Stimulated activated naive B cell treated with anti-CD40 and anti-IgM and Interleukin-4, amounts not matched to agents 10 μg/mL and 1 μg/mL and 100 μg/mL, for 72 hours (primary cell): ENCODE measurements at regions not wholly inside any gene's neighbourhood (a gene's known extent, or its start where the extent isn't known, plus 50 kb on each side); places are given as distances from the start of the nearest gene placed in this dataset.

Experiments used
- ATAC-seq, 2 donors: fragments of 150-1000 bp; cut with Tn5 transposase; replicated peaks; 2 replicates each; pipeline ENCODE4 v1.10.0; 2021; ENCODE audit warnings: moderate library complexity in 1 of 2
- DNase-seq: peaks from one replicate; pipeline ENCODE4 v3.0.0; 2021
- H3K27ac Mint-ChIP-seq: one replicate; pipeline ENCODE4 v1.8.0; 2022; ENCODE audit warnings: mild to moderate bottlenecking, mixed read lengths
- H3K27me3 Mint-ChIP-seq, 2 donors: one replicate each; pipeline ENCODE4 v1.8.0; 2022; ENCODE audit warnings: mixed read lengths in 2 of 2
- H3K36me3 Mint-ChIP-seq, 2 donors: one replicate each; pipeline ENCODE4 v1.8.0; 2022; ENCODE audit warnings: mixed read lengths in 2 of 2, mild to moderate bottlenecking in 1 of 2
- H3K4me1 Mint-ChIP-seq, 2 donors: one replicate each; pipeline ENCODE4 v1.8.0; 2022; ENCODE audit warnings: mixed read lengths in 2 of 2, mild to moderate bottlenecking in 1 of 2
- H3K4me3 Mint-ChIP-seq, 2 donors: one replicate each; pipeline ENCODE4 v1.8.0; 2022; ENCODE audit warnings: mild to moderate bottlenecking in 2 of 2, mixed read lengths in 2 of 2, moderate library complexity in 1 of 2
- H3K9me3 Mint-ChIP-seq, 2 donors: one replicate each; pipeline ENCODE4 v1.8.0; 2022; ENCODE audit warnings: mixed read lengths in 2 of 2, mild to moderate bottlenecking in 1 of 2

DNA sequence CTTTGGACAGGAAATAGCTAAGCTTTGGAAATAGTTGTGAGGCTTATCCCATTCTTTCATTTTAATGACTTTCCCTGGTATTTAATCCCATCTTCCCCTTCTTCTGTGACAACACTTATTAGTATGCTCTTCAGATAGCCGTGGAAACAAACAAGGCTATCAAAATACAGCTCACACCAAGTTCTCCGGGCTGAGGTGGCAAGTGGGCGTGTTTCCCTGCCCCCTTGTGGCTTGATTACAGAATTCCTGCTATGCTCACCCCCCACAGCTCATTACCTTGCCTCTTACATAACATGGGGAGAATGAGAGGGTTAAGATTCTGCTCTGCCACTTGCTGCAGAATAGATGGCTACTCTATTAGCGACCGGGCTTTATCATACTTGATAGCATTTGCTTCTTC is 437.1 kb upstream of the TLE4 start:
- no peaks in the 10 kb centered on the region for H3K9me3 Mint-ChIP-seq

DNA sequence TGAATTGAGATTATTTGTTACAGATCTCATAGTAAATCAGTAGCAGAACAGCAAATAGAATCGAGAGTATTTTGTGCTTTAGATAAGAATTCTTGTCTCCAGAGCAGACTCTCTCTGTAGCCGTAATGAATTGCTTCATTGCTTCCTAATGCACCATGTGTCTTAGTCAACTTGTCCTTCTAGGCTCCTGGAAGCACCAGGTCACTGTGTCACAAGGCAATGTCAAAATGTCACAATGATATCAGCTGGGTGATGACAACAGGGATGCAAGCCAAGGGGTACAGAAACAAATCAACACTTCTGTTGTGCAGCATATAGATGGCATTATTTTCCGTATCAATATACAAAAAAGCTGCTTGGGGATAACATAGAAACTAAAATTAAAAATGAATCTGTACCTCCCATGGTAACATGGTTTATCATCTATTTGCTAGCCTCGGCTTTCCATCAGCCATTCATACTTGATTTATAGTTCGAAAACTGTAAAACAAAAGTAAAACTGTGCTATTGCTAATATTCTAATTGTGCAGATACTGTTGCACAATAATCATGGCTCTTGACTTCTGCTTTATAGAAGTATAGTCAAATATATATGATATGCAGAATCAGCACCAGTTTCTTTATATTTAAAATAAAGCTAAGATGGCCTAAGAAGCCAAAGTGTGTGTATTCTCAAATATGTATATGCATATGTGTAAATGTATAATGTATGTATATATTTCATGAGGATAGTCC is 435.9 kb upstream of the TLE4 start:
- ATAC-seq (no peak), DNase-seq (no peak)
- Mint-ChIP-seq H3K36me3 (no peaks in the 10 kb centered on the region), H3K27ac (no peak overlapping the region), H3K4me3 (no peak overlapping the region), H3K9me3 (no peaks in the 10 kb centered on the region), H3K27me3 (no peaks in the 10 kb centered on the region), H3K4me1 (peaks cover under 1 to 1% of the 10 kb centered on the region in 2 donors)

More for the DNA sequence above, 437.1 kb upstream of the TLE4 start:
- Mint-ChIP-seq H3K36me3 (no peaks in the 10 kb centered on the region), H3K4me1 (peaks cover 2 to 5% of the 10 kb centered on the region in 2 donors), H3K4me3 (no peak overlapping the region), H3K27me3 (no peaks in the 10 kb centered on the region), H3K27ac (no peak overlapping the region)
- peak in 1 of 2 donors; percentile 22 for ATAC-seq
- no peak for DNase-seq

DNA sequence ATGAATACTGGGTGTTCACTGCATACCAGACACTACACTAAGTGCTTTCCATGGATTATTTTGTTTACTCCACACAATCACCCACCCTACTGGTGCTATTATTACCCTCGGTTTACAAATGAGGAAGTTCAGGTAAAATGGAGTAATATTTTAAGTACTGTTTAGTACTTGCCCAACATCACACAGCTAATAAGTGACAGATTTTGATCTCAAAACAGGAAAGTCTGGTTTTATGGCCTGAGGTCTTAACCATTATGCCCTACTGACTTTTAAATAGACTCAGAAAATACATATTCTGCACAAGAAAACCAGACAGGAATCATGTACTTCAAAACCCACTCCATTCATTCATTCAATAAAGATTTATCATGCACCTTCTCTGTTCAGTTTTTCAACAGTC is 431.0 kb upstream of the TLE4 start:
- Mint-ChIP-seq H3K27me3 (no peaks in the 10 kb centered on the region), H3K36me3 (no peaks in the 10 kb centered on the region), H3K4me1 (peaks cover 4 to 6% of the 10 kb centered on the region in 2 donors), H3K4me3 (no peak overlapping the region), H3K9me3 (no peaks in the 10 kb centered on the region), H3K27ac (no peak overlapping the region)
- ATAC-seq (peak in 1 of 2 donors; percentile 27), DNase-seq (no peak)

DNA sequence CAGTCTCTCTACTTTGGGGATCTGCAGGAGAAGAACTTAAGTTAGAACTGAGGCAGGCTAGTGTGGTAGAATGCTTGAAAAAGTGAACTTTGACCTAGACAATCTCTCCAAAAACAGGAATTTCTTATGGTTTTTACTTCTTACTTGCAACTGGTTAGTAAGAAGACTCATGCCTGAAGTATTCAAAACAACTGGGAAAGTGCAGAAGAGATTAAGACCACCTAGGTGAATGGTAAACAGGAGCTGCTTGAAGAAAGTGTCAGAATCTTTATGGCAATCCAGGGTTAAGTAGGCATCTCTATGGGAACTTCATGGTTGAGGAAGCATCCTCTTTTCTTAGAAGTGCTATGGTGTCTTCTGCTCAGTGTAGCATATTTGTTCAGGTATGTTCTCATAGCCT is 428.6 kb upstream of the TLE4 start:
- Mint-ChIP-seq H3K9me3 (no peaks in the 10 kb centered on the region), H3K36me3 (no peaks in the 10 kb centered on the region), H3K27me3 (peaks cover 0 to 6% of the 10 kb centered on the region in 2 donors), H3K4me1 (peaks cover 4 to 6% of the 10 kb centered on the region in 2 donors), H3K27ac (no peak overlapping the region), H3K4me3 (no peak overlapping the region)
- no peak for DNase-seq
- ATAC-seq = no peak

DNA sequence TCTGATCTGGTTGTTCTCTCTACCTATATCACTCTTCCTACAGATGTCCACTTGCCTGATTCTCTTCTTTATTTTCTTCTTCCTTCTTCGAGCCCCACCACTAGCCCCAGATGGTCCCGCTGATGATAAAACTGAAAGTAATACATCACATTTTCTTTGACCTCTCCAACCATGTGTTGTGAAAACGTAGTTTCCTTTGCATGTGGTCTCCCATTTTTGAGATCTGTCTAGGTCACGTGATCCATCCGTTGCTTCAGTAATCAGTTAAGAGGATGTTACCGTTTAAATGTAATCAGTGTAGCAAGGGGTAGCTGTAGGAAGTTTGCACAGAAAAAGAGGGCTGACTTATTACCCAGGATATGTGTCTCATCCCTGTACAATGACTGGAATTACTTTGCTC is 426.3 kb upstream of the TLE4 start:
- no peak for ATAC-seq
- no peaks in the 10 kb centered on the region for H3K36me3 Mint-ChIP-seq
- no peak for DNase-seq
- H3K27ac Mint-ChIP-seq = no peak overlapping the region
- no peaks in the 10 kb centered on the region for H3K9me3 Mint-ChIP-seq
- H3K4me1 Mint-ChIP-seq = peaks cover 4 to 6% of the 10 kb centered on the region in 2 donors
- no peak overlapping the region for H3K4me3 Mint-ChIP-seq
- peaks cover 0 to 6% of the 10 kb centered on the region in 2 donors for H3K27me3 Mint-ChIP-seq

DNA sequence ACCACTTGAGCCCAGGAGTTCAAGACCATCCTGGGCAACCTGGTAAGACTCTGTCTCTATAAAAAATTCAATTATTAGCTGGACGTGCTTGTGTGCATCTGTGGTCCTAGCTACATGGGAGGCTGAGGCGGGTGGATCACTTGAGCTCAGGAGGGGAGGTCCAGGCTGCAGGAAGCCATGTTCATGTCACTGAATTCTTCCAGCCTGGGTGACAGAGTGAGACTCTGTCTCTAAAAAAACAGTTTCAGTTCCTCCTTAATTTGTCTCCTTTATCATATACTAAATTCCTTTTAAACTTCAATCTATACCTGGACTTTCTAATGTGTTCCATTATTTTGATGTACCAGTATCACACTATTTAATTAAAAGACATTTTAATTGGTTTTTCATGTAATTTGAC is 422.2 kb upstream of the TLE4 start:
- H3K27ac Mint-ChIP-seq = no peak overlapping the region
- ATAC-seq (peak; percentile 51 to 56), DNase-seq (no peak)
- no peak overlapping the region for H3K4me3 Mint-ChIP-seq
- no peaks in the 10 kb centered on the region for H3K9me3 Mint-ChIP-seq
- no peaks in the 10 kb centered on the region for H3K36me3 Mint-ChIP-seq
- H3K4me1 Mint-ChIP-seq = peaks cover 2 to 5% of the 10 kb centered on the region in 2 donors
- H3K27me3 Mint-ChIP-seq = peaks cover 0 to 6% of the 10 kb centered on the region in 2 donors

DNA sequence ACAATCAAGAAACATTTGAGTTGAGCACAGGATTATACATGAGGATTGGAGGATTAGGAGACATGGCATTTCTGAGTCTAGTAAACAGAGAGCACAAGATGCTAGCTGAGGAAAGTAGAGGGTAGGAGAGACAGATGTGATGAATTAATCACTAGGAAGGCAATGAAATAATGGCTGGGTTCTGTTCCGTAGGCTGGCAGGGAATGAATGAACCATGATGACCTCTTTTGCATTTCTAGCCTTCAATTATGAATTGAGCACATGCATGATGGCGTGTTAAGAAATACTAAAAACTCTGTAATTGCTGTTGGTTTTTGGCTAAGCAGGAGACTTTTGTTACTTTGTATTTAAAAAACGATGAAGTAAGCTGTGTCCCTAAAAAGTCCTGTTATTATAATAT is 420.0 kb upstream of the TLE4 start:
- no peaks in the 10 kb centered on the region for H3K36me3 Mint-ChIP-seq
- no peak overlapping the region for H3K4me3 Mint-ChIP-seq
- no peaks in the 10 kb centered on the region for H3K9me3 Mint-ChIP-seq
- DNase-seq (no peak), ATAC-seq (no peak)
- peaks cover 0 to 6% of the 10 kb centered on the region in 2 donors for H3K27me3 Mint-ChIP-seq
- H3K4me1 Mint-ChIP-seq = peaks cover 2 to 5% of the 10 kb centered on the region in 2 donors
- no peak overlapping the region for H3K27ac Mint-ChIP-seq

DNA sequence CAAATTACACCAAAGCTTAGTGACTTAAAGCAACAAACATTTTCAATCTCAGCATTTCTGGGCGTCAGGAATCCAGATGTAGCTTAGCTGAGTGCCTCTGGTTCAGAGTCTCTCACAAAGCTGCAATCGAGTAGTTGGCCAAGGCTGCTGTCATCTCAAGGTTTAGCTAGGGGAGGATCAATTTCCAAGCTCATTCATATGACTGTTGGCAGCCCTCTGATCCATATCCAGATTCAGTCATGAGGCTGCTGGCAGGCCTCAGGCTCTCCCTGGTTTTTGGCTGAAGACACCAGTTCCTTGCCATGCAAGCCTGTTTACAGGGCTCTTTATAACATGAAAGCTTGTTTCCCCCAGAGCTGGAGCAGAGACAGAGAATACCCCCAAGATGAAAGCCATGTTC is 419.5 kb upstream of the TLE4 start:
- H3K4me1 Mint-ChIP-seq = peaks cover 2 to 5% of the 10 kb centered on the region in 2 donors
- no peak overlapping the region for H3K27ac Mint-ChIP-seq
- H3K4me3 Mint-ChIP-seq = no peak overlapping the region
- no peak for ATAC-seq
- H3K9me3 Mint-ChIP-seq = no peaks in the 10 kb centered on the region
- H3K27me3 Mint-ChIP-seq = peaks cover 0 to 5% of the 10 kb centered on the region in 2 donors
- H3K36me3 Mint-ChIP-seq = no peaks in the 10 kb centered on the region
- no peak for DNase-seq

DNA sequence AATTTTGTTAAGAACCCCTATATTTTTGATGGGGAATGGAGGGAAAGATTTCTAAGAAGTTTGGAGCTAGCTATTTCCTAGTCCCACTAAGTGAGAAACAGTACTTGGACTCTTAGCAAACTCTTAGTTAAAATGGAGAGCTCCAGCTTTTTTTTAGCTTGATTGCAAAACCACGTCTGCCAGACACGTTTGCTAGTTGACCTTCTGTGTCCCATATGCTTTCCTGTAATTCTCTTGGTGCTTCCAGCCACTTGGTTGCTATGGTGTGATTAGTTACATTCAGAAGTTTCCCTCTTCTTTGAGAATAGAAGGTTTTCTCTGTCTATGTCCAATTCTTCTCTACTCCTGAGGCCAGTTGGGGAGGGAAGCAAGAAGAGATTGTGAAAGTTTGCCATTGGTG is 417.0 kb upstream of the TLE4 start:
- H3K36me3 Mint-ChIP-seq = no peaks in the 10 kb centered on the region
- H3K9me3 Mint-ChIP-seq = no peaks in the 10 kb centered on the region
- peaks cover 2 to 5% of the 10 kb centered on the region in 2 donors for H3K4me1 Mint-ChIP-seq
- ATAC-seq (no peak), DNase-seq (no peak)
- H3K4me3 Mint-ChIP-seq = no peak overlapping the region
- H3K27ac Mint-ChIP-seq = no peak overlapping the region
- no peaks in the 10 kb centered on the region for H3K27me3 Mint-ChIP-seq

DNA sequence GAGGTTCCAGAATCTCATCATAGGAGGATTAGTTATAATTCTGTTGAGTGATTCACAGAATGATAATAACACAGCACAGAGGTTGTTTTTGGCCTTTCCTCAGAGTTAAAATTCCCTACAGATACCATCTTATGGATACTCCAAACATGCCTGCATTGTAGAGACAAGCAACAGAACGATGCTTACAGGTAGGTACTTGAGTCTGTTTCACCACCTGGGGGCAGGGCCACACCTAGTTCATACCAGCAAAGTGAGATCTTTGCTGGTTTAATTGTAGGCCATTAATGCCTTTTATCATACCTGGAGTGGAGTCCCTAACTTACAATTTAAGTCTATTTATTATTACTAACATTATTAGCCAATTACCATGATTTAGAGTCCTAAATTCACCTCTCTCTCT is 416.5 kb upstream of the TLE4 start:
- no peaks in the 10 kb centered on the region for H3K36me3 Mint-ChIP-seq
- no peak overlapping the region for H3K27ac Mint-ChIP-seq
- H3K27me3 Mint-ChIP-seq = no peaks in the 10 kb centered on the region
- H3K9me3 Mint-ChIP-seq = no peaks in the 10 kb centered on the region
- no peak for DNase-seq
- no peak for ATAC-seq
- H3K4me1 Mint-ChIP-seq = peaks cover 2 to 5% of the 10 kb centered on the region in 2 donors
- no peak overlapping the region for H3K4me3 Mint-ChIP-seq

DNA sequence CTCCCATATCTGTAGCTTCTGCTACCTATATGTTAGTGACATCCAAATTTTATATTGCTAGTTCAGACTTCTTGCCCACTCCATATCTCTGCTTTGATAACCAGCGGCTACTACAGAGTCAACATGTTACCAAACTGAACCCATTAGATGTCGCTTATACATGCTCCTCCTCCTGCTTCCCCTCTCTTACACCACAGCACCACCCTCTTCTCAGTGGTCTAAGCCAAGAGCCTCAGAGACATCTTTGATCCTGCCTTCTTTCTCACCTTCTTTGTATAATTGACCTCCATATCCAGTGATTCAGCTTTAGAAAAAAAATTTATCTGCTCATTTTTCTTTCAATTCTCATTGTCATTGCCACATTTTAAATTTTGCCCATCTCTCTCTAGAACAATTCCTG is 408.2 kb upstream of the TLE4 start:
- Mint-ChIP-seq H3K4me3 (no peak overlapping the region), H3K27ac (no peak overlapping the region), H3K27me3 (peaks cover 4 to 8% of the 10 kb centered on the region in 2 donors), H3K9me3 (no peaks in the 10 kb centered on the region), H3K4me1 (no peaks in the 10 kb centered on the region), H3K36me3 (no peaks in the 10 kb centered on the region)
- ATAC-seq = no peak
- no peak for DNase-seq

DNA sequence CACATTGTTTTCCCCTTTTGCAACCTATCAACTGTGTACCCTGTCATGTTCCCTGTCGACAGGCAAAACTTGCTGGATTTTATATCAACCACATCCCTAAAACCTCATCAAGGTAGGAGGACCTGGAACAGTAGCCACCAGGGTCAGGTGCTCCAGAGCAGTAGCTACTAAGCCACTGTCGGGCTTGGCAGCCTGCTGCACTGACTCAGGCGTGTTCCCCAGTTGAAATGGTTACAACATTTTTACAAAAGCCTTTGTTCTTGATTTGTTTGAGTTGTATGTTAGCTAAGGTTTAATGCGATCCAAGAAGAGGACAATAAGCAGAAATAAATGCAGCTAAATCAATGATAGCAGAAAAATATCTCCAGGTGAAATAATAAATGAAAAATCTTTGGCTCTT is 407.4 kb upstream of the TLE4 start:
- peaks cover 4 to 8% of the 10 kb centered on the region in 2 donors for H3K27me3 Mint-ChIP-seq

DNA sequence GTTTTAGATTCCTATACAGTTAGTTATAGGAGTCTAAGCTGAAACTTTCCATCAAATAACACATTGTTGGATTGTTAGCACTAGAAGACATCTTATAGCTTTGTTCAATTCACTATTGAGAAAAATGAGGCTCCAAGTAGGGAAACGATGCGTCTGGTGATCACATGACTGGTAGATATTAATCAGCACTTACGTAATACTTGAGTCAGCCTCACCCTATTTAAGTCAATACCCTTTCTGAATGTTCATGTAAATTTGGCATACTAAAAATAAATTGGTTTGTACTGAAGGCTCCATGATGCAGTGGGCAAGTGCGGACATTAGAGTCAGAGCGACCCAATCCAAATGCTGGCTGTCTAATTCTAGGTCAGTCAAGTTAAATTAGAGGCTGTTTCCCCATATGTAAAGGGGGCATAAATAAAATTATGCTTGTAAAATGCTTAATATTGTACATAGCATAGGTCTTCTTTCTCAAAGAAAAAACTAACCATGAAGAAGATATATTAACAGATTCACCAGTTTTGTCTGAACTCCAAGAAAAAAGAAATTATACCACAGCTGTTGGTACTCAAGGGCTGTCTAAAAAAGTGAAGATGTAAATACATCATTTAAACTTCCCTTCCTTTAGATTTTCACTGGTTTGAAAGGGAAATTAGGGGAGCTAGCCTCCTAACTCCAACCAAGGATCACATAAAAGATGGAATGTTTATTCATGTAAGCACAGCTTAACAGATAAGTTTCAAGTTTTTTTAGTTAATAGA is 406.6 kb upstream of the TLE4 start:
- ATAC-seq = no peak
- Mint-ChIP-seq H3K27me3 (peaks cover 4 to 8% of the 10 kb centered on the region in 2 donors), H3K36me3 (no peaks in the 10 kb centered on the region), H3K4me3 (no peak overlapping the region), H3K4me1 (no peaks in the 10 kb centered on the region), H3K27ac (no peak overlapping the region), H3K9me3 (peaks cover 0 to 2% of the 10 kb centered on the region in 2 donors)
- no peak for DNase-seq

More for the DNA sequence above, 407.4 kb upstream of the TLE4 start:
- DNase-seq = no peak
- Mint-ChIP-seq H3K27ac (no peak overlapping the region), H3K9me3 (no peaks in the 10 kb centered on the region), H3K36me3 (no peaks in the 10 kb centered on the region), H3K4me1 (no peaks in the 10 kb centered on the region), H3K4me3 (no peak overlapping the region)
- ATAC-seq = no peak

DNA sequence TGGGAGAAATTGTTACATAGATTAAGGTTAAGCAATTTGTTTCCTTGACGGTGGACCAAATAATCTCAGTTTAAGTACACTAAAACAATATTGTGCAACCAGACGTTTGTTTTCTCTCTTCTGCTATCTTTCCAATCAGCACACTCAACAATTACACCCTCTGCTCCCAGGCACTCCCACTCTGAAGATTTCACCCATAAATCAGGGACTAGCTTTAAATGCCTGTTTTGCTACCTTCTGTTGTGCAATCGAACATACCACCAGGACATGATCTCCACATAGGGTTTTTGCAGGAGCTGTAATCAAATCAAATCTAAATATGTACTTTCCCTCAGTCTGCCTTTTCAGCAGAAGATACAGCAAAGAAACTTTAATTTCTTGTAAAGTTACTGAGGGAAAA is 405.8 kb upstream of the TLE4 start:
- H3K27ac Mint-ChIP-seq = no peak overlapping the region
- no peaks in the 10 kb centered on the region for H3K36me3 Mint-ChIP-seq

DNA sequence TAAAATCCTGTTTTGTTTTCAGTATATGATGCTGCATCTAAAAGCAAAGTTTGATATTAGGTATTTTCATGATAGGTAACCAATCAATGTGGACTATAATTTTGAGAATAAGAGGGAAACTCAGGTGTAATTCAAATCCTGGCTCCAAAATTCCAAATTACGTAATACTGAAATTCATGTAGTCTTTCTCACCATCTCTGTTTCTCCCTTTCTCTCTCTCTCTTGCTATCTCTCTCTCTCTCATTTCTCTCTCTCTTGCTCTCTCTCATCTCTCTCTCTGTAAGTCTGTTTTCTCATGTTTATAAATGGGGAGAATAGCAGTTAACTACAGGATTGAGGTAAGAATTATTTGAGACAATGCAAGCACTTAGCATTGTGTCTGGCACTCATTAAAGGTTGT is 401.1 kb upstream of the TLE4 start:
- H3K9me3 Mint-ChIP-seq = peaks cover 4% of the 10 kb centered on the region in 2 donors
- H3K27ac Mint-ChIP-seq = no peak overlapping the region
- peaks cover 0 to 9% of the 10 kb centered on the region in 2 donors for H3K27me3 Mint-ChIP-seq
- H3K4me1 Mint-ChIP-seq = peaks cover 0 to 1% of the 10 kb centered on the region in 2 donors
- H3K36me3 Mint-ChIP-seq = no peaks in the 10 kb centered on the region
- H3K4me3 Mint-ChIP-seq = no peak overlapping the region
- DNase-seq (no peak), ATAC-seq (no peak)

More for the DNA sequence above, 405.8 kb upstream of the TLE4 start:
- Mint-ChIP-seq H3K27me3 (peaks cover 4 to 8% of the 10 kb centered on the region in 2 donors), H3K9me3 (peaks cover 4% of the 10 kb centered on the region in 2 donors), H3K4me1 (no peaks in the 10 kb centered on the region), H3K4me3 (no peak overlapping the region)
- ATAC-seq (no peak), DNase-seq (no peak)
